Tibial nerve (tissue), 4 donors: ENCODE measurements at regions not wholly inside any gene's neighbourhood (a gene's known extent, or its start where the extent isn't known, plus 50 kb on each side); places are given as distances from the start of the nearest gene placed in this dataset.

Source experiments
- DNase-seq, 2 donors: peaks; one replicate each; pipeline ENCODE4 v3.0.0-alpha.2; 2019; ENCODE audit warnings: low spot score in 2 of 2
- H3K27ac ChIP-seq, 4 donors: fragments of 200-600 bp; sonication (generic) in 3 of 4; one replicate each; pipeline ENCODE4 v1.5.1; 2017 to 2019; ENCODE audit warnings: mild to moderate bottlenecking in 1 of 4
- H3K27me3 ChIP-seq, 2 donors: fragments of 200-600 bp; sonication (generic) in 1 of 2; one replicate each; pipeline versions ENCODE4 v1.5.1 to v1.6.0; 2017 to 2019
- H3K36me3 ChIP-seq, 3 donors: fragments of 200-600 bp; sonication (generic); one replicate each; pipeline ENCODE4 v1.5.1; 2018 to 2019
- H3K4me1 ChIP-seq, 4 donors: fragments of 200-600 bp; sonication (generic) in 3 of 4; one replicate each; pipeline ENCODE4 v1.5.1; 2017 to 2019
- H3K4me3 ChIP-seq, 4 donors: fragments of 200-600 bp; sonication (generic) in 3 of 4; one replicate each; pipeline ENCODE4 v1.5.1; 2017 to 2019; ENCODE audit warnings: mild to moderate bottlenecking in 1 of 4, moderate library complexity in 1 of 4
- H3K9me3 ChIP-seq, 4 donors: fragments of 200-600 bp; sonication (generic) in 3 of 4; one replicate each; pipeline ENCODE4 v1.5.1; 2017 to 2019
- EP300 ChIP-seq, 2 donors: sonication (generic); formaldehyde crosslinking; IDR thresholded peaks; one replicate each; pipeline ENCODE4 v1.6.1; 2017; ENCODE audit warnings: antibody characterized with exemption in 2 of 2, mild to moderate bottlenecking in 1 of 2
- POLR2A ChIP-seq, 2 donors: fragments of 450-650 bp; IDR thresholded peaks; one replicate each; pipeline ENCODE4 v1.6.1; 2017; ENCODE audit warnings: antibody characterized with exemption in 2 of 2, mild to moderate bottlenecking in 2 of 2, moderate library complexity in 2 of 2
- WGBS, 2 donors: methylation state at CpG; one replicate each; pipeline ENCODE4 v1.1.5; 2018; 5-methylcytosine and 5-hydroxymethylcytosine counted together
- TF ChIP-seq, protein P1 (sequence below), 5 experiments: fragments of 200-600 bp in 3 of 5; fragments of 450-650 bp in 2 of 5; sonication (generic) in 3 of 5; IDR thresholded peaks; one replicate each; pipeline ENCODE4 v1.5.1; 2016 to 2019; ENCODE audit warnings: antibody characterized with exemption in 5 of 5, mild to moderate bottlenecking in 3 of 5, moderate library complexity in 2 of 5

GRCh38 chr18:43485545-43485963 is 208.3 kb upstream of the SYT4 start:
- DNase-seq = no peak
- Histone ChIP-seq H3K36me3 (no peaks in the 10 kb centered on the region), H3K4me1 (no peaks in the 10 kb centered on the region), H3K4me3 (no peak overlapping the region), H3K27me3 (no peaks in the 10 kb centered on the region), H3K27ac (no peak overlapping the region), H3K9me3 (peaks cover 0 to 3% (median 0%) of the 10 kb centered on the region in 4 donors)
- 92 to 95% methylated on average over 5 of the region's 5 CpGs for whole genome bisulfite sequencing, 2 donors
- TF ChIP-seq, protein P1, sequence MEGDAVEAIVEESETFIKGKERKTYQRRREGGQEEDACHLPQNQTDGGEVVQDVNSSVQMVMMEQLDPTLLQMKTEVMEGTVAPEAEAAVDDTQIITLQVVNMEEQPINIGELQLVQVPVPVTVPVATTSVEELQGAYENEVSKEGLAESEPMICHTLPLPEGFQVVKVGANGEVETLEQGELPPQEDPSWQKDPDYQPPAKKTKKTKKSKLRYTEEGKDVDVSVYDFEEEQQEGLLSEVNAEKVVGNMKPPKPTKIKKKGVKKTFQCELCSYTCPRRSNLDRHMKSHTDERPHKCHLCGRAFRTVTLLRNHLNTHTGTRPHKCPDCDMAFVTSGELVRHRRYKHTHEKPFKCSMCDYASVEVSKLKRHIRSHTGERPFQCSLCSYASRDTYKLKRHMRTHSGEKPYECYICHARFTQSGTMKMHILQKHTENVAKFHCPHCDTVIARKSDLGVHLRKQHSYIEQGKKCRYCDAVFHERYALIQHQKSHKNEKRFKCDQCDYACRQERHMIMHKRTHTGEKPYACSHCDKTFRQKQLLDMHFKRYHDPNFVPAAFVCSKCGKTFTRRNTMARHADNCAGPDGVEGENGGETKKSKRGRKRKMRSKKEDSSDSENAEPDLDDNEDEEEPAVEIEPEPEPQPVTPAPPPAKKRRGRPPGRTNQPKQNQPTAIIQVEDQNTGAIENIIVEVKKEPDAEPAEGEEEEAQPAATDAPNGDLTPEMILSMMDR (IDR thresholded peaks at IDR 0.05) = no peak
- TF ChIP-seq POLR2A (IDR thresholded peaks at IDR 0.05) (no peak), EP300 (IDR thresholded peaks at IDR 0.05) (no peak)

GRCh38 chr18:43486462-43486861 is 209.2 kb upstream of the SYT4 start:
- no peaks in the 10 kb centered on the region for H3K36me3 ChIP-seq
- WGBS, 2 donors = 100% methylated on average over 4 of the region's 4 CpGs
- H3K4me3 ChIP-seq = no peak overlapping the region
- no peak for DNase-seq
- H3K27ac ChIP-seq = no peak overlapping the region
- H3K9me3 ChIP-seq = peaks cover 0 to 3% (median 0%) of the 10 kb centered on the region in 4 donors
- TF ChIP-seq EP300 (IDR thresholded peaks at IDR 0.05) (no peak), POLR2A (IDR thresholded peaks at IDR 0.05) (no peak)
- TF ChIP-seq, protein P1 (IDR thresholded peaks at IDR 0.05) = no peak
- no peaks in the 10 kb centered on the region for H3K4me1 ChIP-seq
- H3K27me3 ChIP-seq = no peaks in the 10 kb centered on the region

- TF ChIP-seq EP300 (IDR thresholded peaks at IDR 0.05) (no peak), POLR2A (IDR thresholded peaks at IDR 0.05) (no peak)
- TF ChIP-seq, protein P1 (IDR thresholded peaks at IDR 0.05) = no peak
- Histone ChIP-seq H3K36me3 (no peaks in the 10 kb centered on the region), H3K27ac (no peak overlapping the region), H3K4me1 (no peaks in the 10 kb centered on the region), H3K4me3 (no peak overlapping the region), H3K27me3 (no peaks in the 10 kb centered on the region), H3K9me3 (peaks cover 0 to 4% (median 0%) of the 10 kb centered on the region in 4 donors)
- no peak for DNase-seq
- WGBS, 2 donors = 58 to 63% methylated on average over 2 of the region's 2 CpGs
Measured at GRCh38 chr18:43501099-43501498, 223.8 kb upstream of the SYT4 start.

- Histone ChIP-seq H3K4me3 (no peak overlapping the region), H3K27me3 (no peaks in the 10 kb centered on the region), H3K9me3 (peaks cover 0 to 19% (median 3%) of the 10 kb centered on the region in 4 donors), H3K27ac (no peak overlapping the region), H3K4me1 (no peaks in the 10 kb centered on the region), H3K36me3 (no peaks in the 10 kb centered on the region)
- TF ChIP-seq POLR2A (IDR thresholded peaks at IDR 0.05) = no peak
- TF ChIP-seq, protein P1 (IDR thresholded peaks at IDR 0.05) = no peak
- no peak for TF ChIP-seq EP300 (IDR thresholded peaks at IDR 0.05)
- no peak for DNase-seq
Measured at GRCh38 chr18:43506935-43507334, 229.6 kb upstream of the SYT4 start.

DNA sequence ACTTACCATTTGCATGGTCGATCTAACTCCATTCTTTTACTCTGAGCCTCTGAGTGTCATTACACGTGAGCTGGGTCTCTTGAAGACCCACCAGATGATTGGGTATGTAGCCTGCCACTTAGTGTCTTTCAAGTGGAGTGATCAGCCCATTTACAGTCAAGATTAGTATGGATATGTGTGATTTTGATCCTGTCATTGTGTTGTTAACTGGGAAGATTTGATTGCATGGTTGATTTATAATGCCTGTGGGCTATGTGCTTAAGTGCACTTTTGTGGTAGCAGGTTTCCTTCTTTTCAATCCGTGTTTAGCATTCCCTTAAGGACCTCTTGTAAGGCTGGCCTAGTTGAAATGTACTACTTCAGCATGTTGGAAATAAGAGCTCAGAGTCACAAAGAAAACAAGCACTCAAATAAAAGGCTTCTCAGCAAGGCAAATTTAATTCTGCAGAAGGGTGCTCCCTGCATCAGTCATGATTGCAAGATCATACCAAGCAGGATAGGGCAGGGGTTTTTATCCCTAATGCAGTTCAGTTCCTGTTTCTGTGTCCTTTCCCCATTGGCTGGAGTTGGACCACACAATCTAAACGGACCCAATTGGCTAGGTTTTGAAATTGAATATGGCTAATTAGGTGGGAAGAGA is 230.7 kb upstream of the SYT4 start:
- Histone ChIP-seq H3K36me3 (no peaks in the 10 kb centered on the region), H3K4me3 (no peak overlapping the region), H3K27me3 (no peaks in the 10 kb centered on the region), H3K4me1 (no peaks in the 10 kb centered on the region), H3K9me3 (peaks cover 0 to 19% (median 3%) of the 10 kb centered on the region in 4 donors), H3K27ac (no peak overlapping the region)
- no peak for DNase-seq
- TF ChIP-seq, protein P1 (IDR thresholded peaks at IDR 0.05) = no peak
- TF ChIP-seq POLR2A (IDR thresholded peaks at IDR 0.05) (no peak), EP300 (IDR thresholded peaks at IDR 0.05) (no peak)
- WGBS, 2 donors = 75 to 78% methylated on average over 4 of the region's 4 CpGs
